ENCODE measurements at regions not wholly inside any gene's neighbourhood (a gene's known extent, or its start where the extent isn't known, plus 50 kb on each side); places are given as distances from the start of the nearest gene placed in this dataset.

DNA sequence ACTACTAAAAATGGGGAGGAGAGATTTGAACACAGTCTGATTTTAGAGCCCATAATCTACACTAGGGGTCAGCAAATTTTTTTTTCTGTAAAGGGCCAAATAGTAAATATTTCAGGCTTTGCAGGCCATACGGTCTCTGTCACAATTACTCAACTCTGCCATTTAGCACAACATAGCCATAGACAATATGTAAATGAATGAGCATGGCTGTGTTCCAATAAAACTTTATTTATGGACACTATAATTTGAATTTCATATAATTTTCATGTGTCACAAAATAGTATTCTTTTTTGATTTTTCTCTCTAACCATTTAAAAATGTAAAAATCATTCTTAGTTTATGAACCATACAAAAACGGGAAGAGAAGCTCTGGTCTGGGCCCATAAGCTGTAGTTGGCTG is 309.4 kb downstream of the GPD2 start:
- TF ChIP-seq, protein P1, sequence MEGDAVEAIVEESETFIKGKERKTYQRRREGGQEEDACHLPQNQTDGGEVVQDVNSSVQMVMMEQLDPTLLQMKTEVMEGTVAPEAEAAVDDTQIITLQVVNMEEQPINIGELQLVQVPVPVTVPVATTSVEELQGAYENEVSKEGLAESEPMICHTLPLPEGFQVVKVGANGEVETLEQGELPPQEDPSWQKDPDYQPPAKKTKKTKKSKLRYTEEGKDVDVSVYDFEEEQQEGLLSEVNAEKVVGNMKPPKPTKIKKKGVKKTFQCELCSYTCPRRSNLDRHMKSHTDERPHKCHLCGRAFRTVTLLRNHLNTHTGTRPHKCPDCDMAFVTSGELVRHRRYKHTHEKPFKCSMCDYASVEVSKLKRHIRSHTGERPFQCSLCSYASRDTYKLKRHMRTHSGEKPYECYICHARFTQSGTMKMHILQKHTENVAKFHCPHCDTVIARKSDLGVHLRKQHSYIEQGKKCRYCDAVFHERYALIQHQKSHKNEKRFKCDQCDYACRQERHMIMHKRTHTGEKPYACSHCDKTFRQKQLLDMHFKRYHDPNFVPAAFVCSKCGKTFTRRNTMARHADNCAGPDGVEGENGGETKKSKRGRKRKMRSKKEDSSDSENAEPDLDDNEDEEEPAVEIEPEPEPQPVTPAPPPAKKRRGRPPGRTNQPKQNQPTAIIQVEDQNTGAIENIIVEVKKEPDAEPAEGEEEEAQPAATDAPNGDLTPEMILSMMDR (IDR thresholded peaks at IDR 0.05; ENCODE audit: low read length) = no peak
- no peak for TF ChIP-seq EZH2 (IDR thresholded peaks at IDR 0.05; ENCODE audit: borderline replicate concordance, low read length)

Data from OCI-LY1 (cell line).